T47D (cell line): ENCODE measurements at regions not wholly inside any gene's neighbourhood (a gene's known extent, or its start where the extent isn't known, plus 50 kb on each side); places are given as distances from the start of the nearest gene placed in this dataset.

ENCODE experiments used
- DNase-seq, 2 experiments: peaks; one replicate each; pipeline versions ENCODE4 v3.0.0 to v3.0.0-alpha.2; 2011 to 2012; ENCODE audit warnings: low read depth in 1 of 2, low spot score in 1 of 2
- JUND ChIP-seq: IDR thresholded peaks from 2 replicates; pipeline ENCODE4 v1.6.1; 2012; ENCODE audit warnings: low read depth
- in situ Hi-C: cut with HindIII; loops from 2 replicates; pipeline ENCODE4 v1.10.0; 2016; ENCODE audit warnings: low sequenced_read_pairs, low pct_unique_long_range_greater_than_20kb

GRCh38 chr4:4750187-4750586 is 109.3 kb upstream of the MSX1 start:
- DNase-seq = no peak
- no peak for TF ChIP-seq JUND
- in situ Hi-C loops = no loop called here

- DNase-seq = no peak
- TF ChIP-seq JUND = no peak
- in situ Hi-C loops = no loop called here
Observed at GRCh38 chr4:4749137-4749536, 110.3 kb upstream of the MSX1 start.

DNA sequence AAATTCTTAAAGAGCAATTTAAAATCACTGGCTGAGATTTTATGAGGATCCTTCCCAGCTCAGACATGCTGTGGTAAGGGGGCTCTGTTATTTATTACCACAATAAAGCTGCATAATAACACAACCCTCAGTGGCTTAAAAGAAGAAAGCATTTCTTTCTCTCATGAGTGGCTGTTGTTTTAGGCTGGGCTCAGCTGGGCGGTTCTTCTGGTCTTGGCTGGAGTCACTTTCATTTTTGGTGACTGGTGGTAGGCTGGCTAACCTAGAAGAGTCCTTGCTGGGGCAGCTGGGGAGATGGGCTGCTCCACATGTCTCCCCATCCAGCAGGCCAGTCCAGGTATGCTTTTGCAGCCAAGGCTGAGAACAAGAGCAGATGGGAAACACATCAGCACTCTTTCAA is 113.0 kb upstream of the MSX1 start:
- DNase-seq = no peak
- TF ChIP-seq JUND = no peak
- in situ Hi-C loops = no loop called here

GRCh38 chr4:4740071-4740470 is 119.4 kb upstream of the MSX1 start:
- in situ Hi-C loops = no loop called here
- no peak for TF ChIP-seq JUND
- DNase-seq = no peak

DNA sequence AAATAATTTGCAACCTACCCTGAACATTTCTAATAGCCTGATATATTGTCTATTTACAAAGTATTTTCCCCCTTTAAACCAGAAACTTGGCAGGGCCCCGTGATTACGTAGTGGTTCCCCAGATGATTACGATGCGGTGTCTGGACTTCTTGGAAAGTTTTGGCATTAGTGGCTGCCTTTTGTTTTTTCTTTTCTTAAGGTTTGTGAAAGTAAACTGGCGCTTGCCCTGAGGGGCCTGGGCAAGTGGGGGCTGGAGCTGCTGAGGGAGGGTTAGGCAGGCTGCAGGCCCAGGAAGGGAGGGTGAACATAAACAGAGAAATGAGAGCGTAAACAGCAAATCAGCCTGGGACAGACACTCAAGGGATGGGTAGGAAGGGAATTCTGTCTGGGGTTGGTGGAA is 123.6 kb upstream of the MSX1 start:
- in situ Hi-C loops = no loop called here
- TF ChIP-seq JUND = no peak
- DNase-seq = no peak

DNA sequence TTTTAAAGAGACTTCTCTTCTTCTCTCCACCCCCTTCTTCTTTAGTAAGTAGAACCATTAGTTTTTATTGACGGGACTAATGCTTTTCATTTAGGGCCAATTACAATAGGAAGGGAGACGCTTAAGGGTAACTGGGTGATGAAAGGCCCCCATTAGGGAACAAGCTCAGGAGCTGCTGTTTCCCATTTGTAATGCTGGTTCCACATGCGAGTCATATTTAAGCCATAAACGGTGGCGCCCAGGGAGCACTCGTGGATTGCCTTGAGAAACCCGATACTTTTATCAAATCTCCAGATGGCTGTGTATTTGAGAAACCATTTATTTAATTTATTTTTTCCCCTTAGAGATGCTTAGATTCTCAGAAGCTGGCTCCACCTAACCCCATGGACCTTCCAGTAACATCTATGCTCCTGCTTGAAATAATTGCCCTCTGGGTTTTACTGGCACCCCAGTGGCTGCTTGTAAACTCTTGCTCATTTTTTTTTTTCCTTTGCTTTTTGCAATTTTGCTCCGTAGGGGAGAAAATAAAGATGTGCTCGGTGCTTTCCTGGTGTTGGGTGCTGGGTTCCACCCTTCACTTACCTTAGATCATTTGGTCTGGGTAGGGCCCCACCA is 124.2 kb upstream of the MSX1 start:
- in situ Hi-C loops = no loop called here
- DNase-seq = no peak

DNA sequence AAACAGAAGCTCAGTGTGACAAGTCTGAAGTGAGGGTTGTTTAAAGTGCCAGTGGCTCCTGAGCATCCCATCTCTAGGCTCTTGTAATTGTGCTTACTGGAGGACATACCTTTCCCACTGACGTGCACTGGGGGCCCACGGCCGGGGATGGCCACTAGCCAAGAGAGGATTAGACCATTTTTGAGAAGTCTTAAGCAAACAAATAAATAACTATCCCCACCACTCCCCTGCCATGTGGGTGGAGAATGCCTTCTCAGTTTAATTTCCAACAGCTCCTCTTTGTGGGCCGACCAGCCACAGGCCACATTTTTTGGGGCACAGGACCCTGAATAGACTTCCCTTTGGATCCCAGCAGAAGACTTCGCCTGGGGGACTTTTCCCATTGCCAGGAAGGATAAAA is 125.0 kb upstream of the MSX1 start:
- TF ChIP-seq JUND = no peak
- DNase-seq = no peak
- in situ Hi-C loops = no loop called here

More for the DNA sequence above, 124.2 kb upstream of the MSX1 start:
- no peak for TF ChIP-seq JUND

DNA sequence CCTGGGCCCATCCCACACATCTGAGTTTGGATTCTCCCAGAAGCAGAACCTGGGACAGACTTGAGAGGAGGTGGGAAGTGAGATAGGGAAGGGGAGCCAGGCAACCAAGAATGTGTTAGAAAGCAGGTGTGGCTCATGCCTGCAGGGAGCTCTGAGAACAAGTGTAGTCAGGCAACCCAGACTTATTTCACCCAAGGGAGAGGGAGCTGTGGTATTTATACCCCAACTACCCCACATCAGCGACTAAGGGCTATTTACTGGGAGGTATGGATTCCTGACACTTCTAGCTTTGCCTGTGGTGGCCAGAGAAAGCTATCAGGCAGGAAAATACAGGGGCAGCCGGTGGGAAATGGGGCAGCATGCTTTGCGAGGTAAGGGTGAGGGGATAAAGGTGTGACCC is 125.8 kb upstream of the MSX1 start:
- no peak for DNase-seq
- in situ Hi-C loops = no loop called here
- no peak for TF ChIP-seq JUND

DNA sequence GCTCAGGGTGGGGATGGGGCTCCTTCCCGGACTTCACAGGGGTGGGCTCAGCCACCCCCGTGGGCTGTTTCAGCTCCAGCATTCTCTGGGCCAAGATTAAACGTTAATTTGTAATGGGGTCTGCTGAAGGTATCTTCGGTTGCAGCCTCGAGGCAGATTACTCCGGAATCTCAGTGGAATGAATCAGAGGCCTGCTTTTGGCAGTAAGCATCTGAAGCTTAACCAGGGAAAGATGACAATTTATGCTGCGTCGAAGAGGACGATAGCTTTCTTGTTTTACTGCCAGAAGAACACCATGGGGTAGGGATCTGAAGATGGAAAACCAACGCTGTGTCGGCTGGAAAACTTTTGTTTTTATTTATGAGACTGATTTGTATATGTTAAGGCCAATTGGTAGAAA is 129.2 kb upstream of the MSX1 start:
- no peak for TF ChIP-seq JUND
- DNase-seq = no peak
- in situ Hi-C loops = no loop called here

- in situ Hi-C loops = no loop called here
- TF ChIP-seq JUND = no peak
- DNase-seq = no peak
Observed at GRCh38 chr4:4729206-4729605, 130.3 kb upstream of the MSX1 start.

- in situ Hi-C loops = no loop called here
- no peak for TF ChIP-seq JUND
- no peak for DNase-seq
Observed at GRCh38 chr4:4727536-4727935, 131.9 kb upstream of the MSX1 start.

DNA sequence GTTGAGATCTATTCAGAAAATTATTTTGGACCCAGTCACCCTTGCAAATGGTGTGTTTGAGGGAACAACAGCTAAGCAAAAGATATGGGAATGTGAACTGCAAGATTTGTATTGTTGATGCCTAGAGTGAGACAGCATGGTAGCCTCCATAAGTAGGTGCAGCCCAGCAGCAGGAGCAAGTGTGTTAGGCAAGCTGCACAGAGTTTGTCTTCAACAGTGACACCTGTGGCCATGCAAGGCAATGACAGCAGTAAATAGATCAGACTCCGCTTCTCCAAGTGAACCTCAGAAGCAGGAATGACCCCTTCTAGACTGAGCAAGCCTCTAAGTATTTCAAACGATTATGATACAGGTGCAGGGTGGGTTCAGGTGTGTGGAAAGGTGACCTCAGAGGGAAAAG is 133.4 kb upstream of the MSX1 start:
- in situ Hi-C loops = no loop called here
- no peak for DNase-seq
- no peak for TF ChIP-seq JUND

DNA sequence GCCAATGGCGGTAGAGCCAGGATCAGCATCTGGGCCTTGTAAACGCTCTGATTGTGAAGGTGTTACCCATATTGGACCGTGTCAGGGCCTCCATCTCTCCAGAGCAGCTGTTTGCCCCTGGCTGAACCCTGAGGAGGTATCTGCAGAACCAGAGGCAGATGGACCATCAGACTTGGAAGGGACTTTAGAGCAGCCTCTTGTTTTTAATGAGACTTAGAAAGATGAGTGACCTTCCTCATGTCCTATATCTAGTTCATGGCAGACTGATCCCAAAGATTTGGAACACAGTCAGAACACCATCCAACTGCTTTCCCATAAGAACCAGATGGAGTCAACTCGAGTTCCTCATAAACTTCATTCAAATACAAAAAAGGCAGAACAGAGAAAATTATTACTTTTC is 135.1 kb upstream of the MSX1 start:
- no peak for DNase-seq
- TF ChIP-seq JUND = no peak
- in situ Hi-C loops = no loop called here

GRCh38 chr4:4721636-4722035 is 137.8 kb upstream of the MSX1 start:
- in situ Hi-C loops = no loop called here
- TF ChIP-seq JUND = no peak
- no peak for DNase-seq
